GM23338 (cell line): ENCODE measurements at regions not wholly inside any gene's neighbourhood (a gene's known extent, or its start where the extent isn't known, plus 50 kb on each side); places are given as distances from the start of the nearest gene placed in this dataset.

Source experiments
- ATAC-seq: fragments of 200-7000 bp; cut with Tn5 transposase; 3 replicates; pipeline ENCODE4 v1.9.1; 2020
- DNase-seq: peaks from one replicate; pipeline ENCODE4 v3.0.0-alpha.2; 2015; ENCODE audit warnings: low spot score
- H2AFZ ChIP-seq: fragments of 200-600 bp; sonication (generic); 2 replicates; pipeline ENCODE4 v1.8.0; 2016; ENCODE audit warnings: antibody characterized with exemption, mild to moderate bottlenecking, moderate library complexity
- H3F3A ChIP-seq: fragments of 200-600 bp; sonication (generic); replicated peaks from 2 replicates; pipeline ENCODE4 v1.8.0; 2017; ENCODE audit warnings: antibody characterized with exemption, mixed run types, low read depth
- H3K27ac ChIP-seq: fragments of 200-600 bp; sonication (generic); 2 replicates; pipeline ENCODE4 v1.6.1; 2016; ENCODE audit warnings: low read depth
- H3K27me3 ChIP-seq: fragments of 200-600 bp; sonication (generic); 2 replicates; pipeline ENCODE4 v1.8.0; 2016; ENCODE audit warnings: mild to moderate bottlenecking, mixed run types, moderate library complexity; ENCODE audit not compliant: insufficient read depth
- H3K36me3 ChIP-seq: fragments of 200-600 bp; sonication (generic); 2 replicates; pipeline ENCODE4 v1.8.0; 2016; ENCODE audit warnings: mild to moderate bottlenecking; ENCODE audit not compliant: insufficient read depth
- H3K4me1 ChIP-seq: fragments of 200-600 bp; sonication (generic); 2 replicates; pipeline ENCODE4 v1.8.0; 2016; ENCODE audit warnings: mild to moderate bottlenecking, moderate library complexity; ENCODE audit not compliant: insufficient read depth
- H3K4me2 ChIP-seq: fragments of 200-600 bp; sonication (generic); 2 replicates; pipeline ENCODE4 v1.7.1; 2017; ENCODE audit warnings: mixed run types
- H3K4me3 ChIP-seq: fragments of 200-600 bp; sonication (generic); 2 replicates; pipeline ENCODE4 v1.6.1; 2016; ENCODE audit warnings: mixed run types
- H3K79me2 ChIP-seq: fragments of 200-600 bp; sonication (generic); replicated peaks from 2 replicates; pipeline ENCODE4 v1.8.0; 2017; ENCODE audit warnings: mild to moderate bottlenecking; ENCODE audit not compliant: insufficient read depth
- H3K9me2 ChIP-seq: fragments of 200-600 bp; sonication (generic); 2 replicates; pipeline ENCODE4 v1.8.0; 2017; ENCODE audit not compliant: insufficient read depth
- H4K20me1 ChIP-seq: fragments of 200-600 bp; sonication (generic); replicated peaks from 2 replicates; pipeline ENCODE4 v1.8.0; 2017; ENCODE audit warnings: mild to moderate bottlenecking; ENCODE audit not compliant: insufficient read depth
- H3K27ac Mint-ChIP-seq: 2 replicates; pipeline ENCODE4 v1.8.0; 2020; ENCODE audit warnings: inconsistent platforms, mild to moderate bottlenecking, moderate library complexity, mixed read lengths
- H3K27me3 Mint-ChIP-seq: 3 replicates; pipeline ENCODE4 v1.8.0; 2022; ENCODE audit warnings: low read depth, mild to moderate bottlenecking, moderate library complexity, mixed read lengths, inconsistent platforms; ENCODE audit not compliant: insufficient read depth, poor library complexity
- H3K36me3 Mint-ChIP-seq: 3 replicates; pipeline ENCODE4 v1.8.0; 2021; ENCODE audit warnings: low read depth, mild to moderate bottlenecking, inconsistent platforms, moderate library complexity, mixed read lengths
- H3K4me1 Mint-ChIP-seq: 3 replicates; pipeline ENCODE4 v1.8.0; 2020; ENCODE audit warnings: mild to moderate bottlenecking, inconsistent platforms, mixed read lengths
- H3K4me3 Mint-ChIP-seq: 3 replicates; pipeline ENCODE4 v1.8.0; 2021; ENCODE audit warnings: moderate library complexity, mild to moderate bottlenecking, inconsistent platforms, mixed read lengths
- H3K9me3 Mint-ChIP-seq: 3 replicates; pipeline ENCODE4 v1.8.0; 2020; ENCODE audit warnings: moderate library complexity, mild to moderate bottlenecking, inconsistent platforms, mixed read lengths
- EZH2 ChIP-seq: fragments of 200-600 bp; sonication (generic); IDR thresholded peaks from one replicate; pipeline ENCODE4 v1.8.0; 2017; ENCODE audit warnings: antibody characterized with exemption, mild to moderate bottlenecking, low read depth; ENCODE audit not compliant: unreplicated experiment
- STAT1 ChIP-seq: IDR thresholded peaks from one replicate; pipeline ENCODE4 v1.6.1; 2016; ENCODE audit warnings: antibody characterized with exemption; ENCODE audit not compliant: unreplicated experiment
- TF ChIP-seq, protein P1 (sequence below): fragments of 250-450 bp; sonication (Bioruptor Pico); IDR thresholded peaks from 2 replicates; pipeline ENCODE4 v1.5.0; 2020; ENCODE audit warnings: mild to moderate bottlenecking, moderate library complexity

DNA sequence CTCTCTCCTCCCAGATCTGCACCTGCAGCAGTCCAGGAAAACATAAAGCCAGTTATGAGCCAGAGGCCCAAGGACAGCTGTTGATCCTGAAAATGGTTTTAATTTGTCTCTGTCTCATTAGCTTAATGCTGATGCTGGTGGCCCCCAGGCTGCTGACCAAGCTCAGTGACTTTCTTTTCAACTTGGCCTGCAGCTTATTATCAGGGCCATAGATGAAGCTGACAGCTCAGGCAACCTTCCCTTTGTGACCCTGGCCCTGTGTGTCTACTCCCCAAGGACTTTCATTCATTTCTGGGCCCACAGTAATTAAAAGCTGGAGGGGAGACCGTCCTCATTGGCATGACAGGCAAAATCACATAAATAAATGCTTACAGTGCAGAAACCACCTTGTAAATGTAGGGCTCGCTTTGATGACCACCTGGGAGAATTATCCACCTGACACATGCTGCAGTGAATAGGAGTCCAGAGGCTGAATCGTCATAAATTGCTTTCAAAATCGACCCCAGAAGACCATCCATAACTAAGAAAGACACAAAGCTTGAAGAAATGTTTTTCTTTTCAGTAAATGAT, 138.5 kb downstream of the NPY start:
- Histone ChIP-seq H3K27me3 (peaks cover 6% of the 10 kb centered on the region; the same call in 1 of the 2 replicates), H2AFZ (no peak overlapping the region), H3K4me1 (peaks cover 20% of the 10 kb centered on the region), H3K9me2 (peaks cover 4% of the 10 kb centered on the region; the same call in 1 of the 2 replicates), H3K27ac (no peak overlapping the region), H3K79me2 (no peaks in the 10 kb centered on the region), H4K20me1 (no peaks in the 10 kb centered on the region), H3K4me3 (no peak overlapping the region), H3F3A (no peaks in the 10 kb centered on the region), H3K4me2 (no peak overlapping the region), H3K36me3 (peaks cover 19% of the 10 kb centered on the region)
- Mint-ChIP-seq H3K36me3 (peaks cover 36% of the 10 kb centered on the region), H3K4me3 (no peak overlapping the region), H3K4me1 (peaks cover 19% of the 10 kb centered on the region), H3K9me3 (peaks cover 36% of the 10 kb centered on the region), H3K27me3 (peaks cover 12% of the 10 kb centered on the region), H3K27ac (no peak overlapping the region)
- DNase-seq (no peak), ATAC-seq (no peak)
- TF ChIP-seq, protein P1, sequence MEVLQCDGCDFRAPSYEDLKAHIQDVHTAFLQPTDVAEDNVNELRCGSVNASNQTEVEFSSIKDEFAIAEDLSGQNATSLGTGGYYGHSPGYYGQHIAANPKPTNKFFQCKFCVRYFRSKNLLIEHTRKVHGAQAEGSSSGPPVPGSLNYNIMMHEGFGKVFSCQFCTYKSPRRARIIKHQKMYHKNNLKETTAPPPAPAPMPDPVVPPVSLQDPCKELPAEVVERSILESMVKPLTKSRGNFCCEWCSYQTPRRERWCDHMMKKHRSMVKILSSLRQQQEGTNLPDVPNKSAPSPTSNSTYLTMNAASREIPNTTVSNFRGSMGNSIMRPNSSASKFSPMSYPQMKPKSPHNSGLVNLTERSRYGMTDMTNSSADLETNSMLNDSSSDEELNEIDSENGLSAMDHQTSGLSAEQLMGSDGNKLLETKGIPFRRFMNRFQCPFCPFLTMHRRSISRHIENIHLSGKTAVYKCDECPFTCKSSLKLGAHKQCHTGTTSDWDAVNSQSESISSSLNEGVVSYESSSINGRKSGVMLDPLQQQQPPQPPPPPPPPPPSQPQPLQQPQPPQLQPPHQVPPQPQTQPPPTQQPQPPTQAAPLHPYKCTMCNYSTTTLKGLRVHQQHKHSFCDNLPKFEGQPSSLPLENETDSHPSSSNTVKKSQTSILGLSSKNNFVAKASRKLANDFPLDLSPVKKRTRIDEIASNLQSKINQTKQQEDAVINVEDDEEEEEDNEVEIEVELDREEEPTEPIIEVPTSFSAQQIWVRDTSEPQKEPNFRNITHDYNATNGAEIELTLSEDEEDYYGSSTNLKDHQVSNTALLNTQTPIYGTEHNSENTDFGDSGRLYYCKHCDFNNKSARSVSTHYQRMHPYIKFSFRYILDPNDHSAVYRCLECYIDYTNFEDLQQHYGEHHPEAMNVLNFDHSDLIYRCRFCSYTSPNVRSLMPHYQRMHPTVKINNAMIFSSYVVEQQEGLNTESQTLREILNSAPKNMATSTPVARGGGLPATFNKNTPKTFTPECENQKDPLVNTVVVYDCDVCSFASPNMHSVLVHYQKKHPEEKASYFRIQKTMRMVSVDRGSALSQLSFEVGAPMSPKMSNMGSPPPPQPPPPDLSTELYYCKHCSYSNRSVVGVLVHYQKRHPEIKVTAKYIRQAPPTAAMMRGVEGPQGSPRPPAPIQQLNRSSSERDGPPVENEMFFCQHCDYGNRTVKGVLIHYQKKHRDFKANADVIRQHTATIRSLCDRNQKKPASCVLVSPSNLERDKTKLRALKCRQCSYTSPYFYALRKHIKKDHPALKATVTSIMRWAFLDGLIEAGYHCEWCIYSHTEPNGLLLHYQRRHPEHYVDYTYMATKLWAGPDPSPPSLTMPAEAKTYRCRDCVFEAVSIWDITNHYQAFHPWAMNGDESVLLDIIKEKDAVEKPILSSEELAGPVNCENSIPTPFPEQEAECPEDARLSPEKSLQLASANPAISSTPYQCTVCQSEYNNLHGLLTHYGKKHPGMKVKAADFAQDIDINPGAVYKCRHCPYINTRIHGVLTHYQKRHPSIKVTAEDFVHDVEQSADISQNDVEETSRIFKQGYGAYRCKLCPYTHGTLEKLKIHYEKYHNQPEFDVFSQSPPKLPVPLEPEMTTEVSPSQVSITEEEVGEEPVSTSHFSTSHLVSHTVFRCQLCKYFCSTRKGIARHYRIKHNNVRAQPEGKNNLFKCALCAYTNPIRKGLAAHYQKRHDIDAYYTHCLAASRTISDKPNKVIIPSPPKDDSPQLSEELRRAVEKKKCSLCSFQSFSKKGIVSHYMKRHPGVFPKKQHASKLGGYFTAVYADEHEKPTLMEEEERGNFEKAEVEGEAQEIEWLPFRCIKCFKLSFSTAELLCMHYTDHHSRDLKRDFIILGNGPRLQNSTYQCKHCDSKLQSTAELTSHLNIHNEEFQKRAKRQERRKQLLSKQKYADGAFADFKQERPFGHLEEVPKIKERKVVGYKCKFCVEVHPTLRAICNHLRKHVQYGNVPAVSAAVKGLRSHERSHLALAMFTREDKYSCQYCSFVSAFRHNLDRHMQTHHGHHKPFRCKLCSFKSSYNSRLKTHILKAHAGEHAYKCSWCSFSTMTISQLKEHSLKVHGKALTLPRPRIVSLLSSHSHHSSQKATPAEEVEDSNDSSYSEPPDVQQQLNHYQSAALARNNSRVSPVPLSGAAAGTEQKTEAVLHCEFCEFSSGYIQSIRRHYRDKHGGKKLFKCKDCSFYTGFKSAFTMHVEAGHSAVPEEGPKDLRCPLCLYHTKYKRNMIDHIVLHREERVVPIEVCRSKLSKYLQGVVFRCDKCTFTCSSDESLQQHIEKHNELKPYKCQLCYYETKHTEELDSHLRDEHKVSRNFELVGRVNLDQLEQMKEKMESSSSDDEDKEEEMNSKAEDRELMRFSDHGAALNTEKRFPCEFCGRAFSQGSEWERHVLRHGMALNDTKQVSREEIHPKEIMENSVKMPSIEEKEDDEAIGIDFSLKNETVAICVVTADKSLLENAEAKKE (CRISPR knock-in tag) = no peak

GRCh38 chr7:24425664-24426063, 141.7 kb downstream of the NPY start:
- DNase-seq (peak; percentile 56), ATAC-seq (no peak)
- Histone ChIP-seq H3K27me3 (peaks cover 5% of the 10 kb centered on the region; the same call in 1 of the 2 replicates), H3K4me2 (no peak overlapping the region), H3K4me1 (peaks cover 29% of the 10 kb centered on the region), H2AFZ (no peak overlapping the region), H3K36me3 (peaks cover 19% of the 10 kb centered on the region), H3K4me3 (no peak overlapping the region), H3K27ac (no peak overlapping the region), H3K9me2 (no peaks in the 10 kb centered on the region), H3K79me2 (no peaks in the 10 kb centered on the region), H4K20me1 (no peaks in the 10 kb centered on the region), H3F3A (no peaks in the 10 kb centered on the region)
- H3K27ac Mint-ChIP-seq = no peak overlapping the region
- H3K36me3 Mint-ChIP-seq = peaks cover 39% of the 10 kb centered on the region
- H3K27me3 Mint-ChIP-seq = peaks cover 11% of the 10 kb centered on the region
- peaks cover 36% of the 10 kb centered on the region for H3K9me3 Mint-ChIP-seq
- H3K4me3 Mint-ChIP-seq = no peak overlapping the region
- peaks cover 23% of the 10 kb centered on the region for H3K4me1 Mint-ChIP-seq
- TF ChIP-seq, protein P1 (CRISPR knock-in tag) = no peak
- TF ChIP-seq STAT1 = no peak
- TF ChIP-seq EZH2 = no peak
